PC-9 (cell line): ENCODE measurements at regions not wholly inside any gene's neighbourhood (a gene's known extent, or its start where the extent isn't known, plus 50 kb on each side); places are given as distances from the start of the nearest gene placed in this dataset.

ENCODE experiments used
- BruUV-seq: library from RNA; stranded (reverse); fragments of 400-500 nt; replicated peaks from 2 replicates; lab custom pipeline; 2021; lab: Mats Ljungman, UMichigan
- CTCF ChIA-PET: fragments of 300-600 bp; sonication (Branson Sonifier 250); formaldehyde crosslinking; loops from one replicate; lab custom pipeline; 2022; ENCODE audit warnings: antibody characterized with exemption; lab: Charles Lee
- POLR2A ChIA-PET: fragments of 300-600 bp; sonication (Branson Sonifier 250); formaldehyde crosslinking; loops from one replicate; lab custom pipeline; 2022; ENCODE audit warnings: antibody characterized with exemption; ENCODE audit not compliant: unreplicated experiment; lab: Charles Lee
- DNase-seq, 2 experiments: peaks; one replicate each; pipeline versions ENCODE4 v3.0.0 to v3.0.0-alpha.2; 2015 to 2022; ENCODE audit warnings: mixed read lengths in 1 of 2
- H2AFZ ChIP-seq: fragments of 200-600 bp; sonication (generic); 2 replicates; pipeline ENCODE4 v1.8.1; 2017; ENCODE audit warnings: antibody characterized with exemption
- H3F3A ChIP-seq: fragments of 200-600 bp; sonication (generic); 2 replicates; pipeline ENCODE4 v1.8.1; 2017; ENCODE audit warnings: antibody characterized with exemption, mild to moderate bottlenecking, low read depth; ENCODE audit not compliant: insufficient read depth
- H3K27ac ChIP-seq: fragments of 200-600 bp; sonication (generic); 2 replicates; pipeline ENCODE4 v1.6.1; 2016; ENCODE audit warnings: mixed run types
- H3K27me3 ChIP-seq: fragments of 200-600 bp; sonication (generic); 2 replicates; pipeline ENCODE4 v1.6.1; 2016; ENCODE audit warnings: low read depth, mixed run types; ENCODE audit not compliant: insufficient read depth
- H3K36me3 ChIP-seq: fragments of 200-600 bp; sonication (generic); 2 replicates; pipeline ENCODE4 v1.6.1; 2016; ENCODE audit warnings: low read depth, mixed run types
- H3K4me1 ChIP-seq: fragments of 200-600 bp; sonication (generic); replicated peaks from 2 replicates; pipeline ENCODE4 v1.6.1; 2016; ENCODE audit warnings: mixed run types; ENCODE audit not compliant: insufficient read depth
- H3K4me2 ChIP-seq: fragments of 200-600 bp; sonication (generic); 2 replicates; pipeline ENCODE4 v1.6.1; 2017; ENCODE audit warnings: mixed run types
- H3K4me3 ChIP-seq: fragments of 200-600 bp; sonication (generic); 2 replicates; pipeline ENCODE4 v1.6.1; 2016; ENCODE audit warnings: mixed run types
- H3K79me2 ChIP-seq: fragments of 200-600 bp; sonication (generic); 2 replicates; pipeline ENCODE4 v1.6.1; 2017; ENCODE audit warnings: low read depth, mixed run types
- H3K9me2 ChIP-seq: fragments of 200-600 bp; sonication (generic); 2 replicates; pipeline ENCODE4 v1.8.1; 2017; ENCODE audit warnings: mild to moderate bottlenecking; ENCODE audit not compliant: insufficient read depth
- H3K9me3 ChIP-seq: fragments of 200-600 bp; sonication (generic); 2 replicates; pipeline ENCODE4 v1.8.1; 2016; ENCODE audit warnings: low read depth; ENCODE audit not compliant: insufficient read depth
- H4K20me1 ChIP-seq: fragments of 200-600 bp; sonication (generic); 2 replicates; pipeline ENCODE4 v1.8.1; 2017; ENCODE audit not compliant: insufficient read depth
- EZH2 ChIP-seq: fragments of 200-600 bp; sonication (generic); IDR thresholded peaks from 2 replicates; pipeline ENCODE4 v1.8.0; 2017; ENCODE audit warnings: antibody characterized with exemption, low read depth
- intact Hi-C: fragments of 100-400 bp; cut with micrococcal nuclease; formaldehyde crosslinking; loops from one replicate; pipeline ENCODE4 v1.10.0; 2022; ENCODE audit not compliant: unreplicated experiment
- TF ChIP-seq, protein P1 (sequence below): fragments of 200-600 bp; sonication (generic); conservative IDR thresholded peaks from 2 replicates; pipeline ENCODE4 v1.6.1; 2017; ENCODE audit warnings: mixed run types, antibody characterized with exemption, mild to moderate bottlenecking, moderate library complexity

- no peak for DNase-seq
Observed at GRCh38 chr10:117933036-117933435, 113.7 kb downstream of the RAB11FIP2 start.

GRCh38 chr10:117934477-117934876 is 112.3 kb downstream of the RAB11FIP2 start:
- ChIA-PET CTCF (no interaction called here), POLR2A (no interaction called here)
- peaks cover 6% of the 10 kb centered on the region; the same call in 1 of the 2 replicates for H3K27me3 ChIP-seq
- H3F3A ChIP-seq = no peaks in the 10 kb centered on the region
- no peaks in the 10 kb centered on the region for H3K36me3 ChIP-seq
- TF ChIP-seq, protein P1, sequence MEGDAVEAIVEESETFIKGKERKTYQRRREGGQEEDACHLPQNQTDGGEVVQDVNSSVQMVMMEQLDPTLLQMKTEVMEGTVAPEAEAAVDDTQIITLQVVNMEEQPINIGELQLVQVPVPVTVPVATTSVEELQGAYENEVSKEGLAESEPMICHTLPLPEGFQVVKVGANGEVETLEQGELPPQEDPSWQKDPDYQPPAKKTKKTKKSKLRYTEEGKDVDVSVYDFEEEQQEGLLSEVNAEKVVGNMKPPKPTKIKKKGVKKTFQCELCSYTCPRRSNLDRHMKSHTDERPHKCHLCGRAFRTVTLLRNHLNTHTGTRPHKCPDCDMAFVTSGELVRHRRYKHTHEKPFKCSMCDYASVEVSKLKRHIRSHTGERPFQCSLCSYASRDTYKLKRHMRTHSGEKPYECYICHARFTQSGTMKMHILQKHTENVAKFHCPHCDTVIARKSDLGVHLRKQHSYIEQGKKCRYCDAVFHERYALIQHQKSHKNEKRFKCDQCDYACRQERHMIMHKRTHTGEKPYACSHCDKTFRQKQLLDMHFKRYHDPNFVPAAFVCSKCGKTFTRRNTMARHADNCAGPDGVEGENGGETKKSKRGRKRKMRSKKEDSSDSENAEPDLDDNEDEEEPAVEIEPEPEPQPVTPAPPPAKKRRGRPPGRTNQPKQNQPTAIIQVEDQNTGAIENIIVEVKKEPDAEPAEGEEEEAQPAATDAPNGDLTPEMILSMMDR = no peak
- no peak for TF ChIP-seq EZH2
- no peak for DNase-seq
- H4K20me1 ChIP-seq = no peaks in the 10 kb centered on the region
- H3K9me2 ChIP-seq = no peaks in the 10 kb centered on the region
- H3K79me2 ChIP-seq = no peaks in the 10 kb centered on the region
- H3K4me1 ChIP-seq = no peaks in the 10 kb centered on the region
- no peak overlapping the region for H3K27ac ChIP-seq
- BruUV-seq = no TSS peak
- H2AFZ ChIP-seq = no peak overlapping the region
- intact Hi-C loops = no loop called here
- no peak overlapping the region for H3K4me2 ChIP-seq
- no peaks in the 10 kb centered on the region for H3K9me3 ChIP-seq
- no peak overlapping the region for H3K4me3 ChIP-seq

More at GRCh38 chr10:117933036-117933435, 113.7 kb downstream of the RAB11FIP2 start:
- Histone ChIP-seq H3K9me2 (no peaks in the 10 kb centered on the region), H2AFZ (no peak overlapping the region), H3F3A (no peaks in the 10 kb centered on the region), H3K27me3 (no peaks in the 10 kb centered on the region), H3K4me2 (no peak overlapping the region), H4K20me1 (no peaks in the 10 kb centered on the region), H3K27ac (no peak overlapping the region), H3K4me1 (no peaks in the 10 kb centered on the region), H3K4me3 (no peak overlapping the region), H3K36me3 (no peaks in the 10 kb centered on the region), H3K79me2 (no peaks in the 10 kb centered on the region), H3K9me3 (no peaks in the 10 kb centered on the region)
- no TSS peak for BruUV-seq
- intact Hi-C loops = no loop called here
- ChIA-PET CTCF (no interaction called here), POLR2A (no interaction called here)
- no peak for TF ChIP-seq EZH2
- TF ChIP-seq, protein P1 = no peak

DNA sequence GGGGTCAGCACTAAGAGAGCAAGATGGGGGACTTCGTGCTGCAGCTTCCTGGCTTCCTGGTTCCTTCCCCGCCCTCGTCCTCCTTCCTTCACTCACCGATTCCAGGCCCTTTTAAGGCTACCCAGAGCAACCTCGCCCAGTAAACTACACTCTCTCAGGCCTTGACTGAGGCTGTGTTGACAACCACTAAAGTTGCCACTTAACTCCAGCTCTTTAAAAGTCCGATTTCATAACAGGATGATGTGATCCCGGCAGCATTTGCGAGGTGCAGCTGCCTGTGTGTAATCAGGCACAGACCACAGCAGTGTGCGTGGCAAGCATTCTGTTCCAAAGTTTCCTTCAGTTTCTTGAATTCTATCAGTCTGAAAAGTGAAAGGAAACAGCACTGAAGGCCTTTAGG is 110.6 kb downstream of the RAB11FIP2 start:
- CTCF ChIA-PET = no interaction called here
- no peak overlapping the region for H3K4me2 ChIP-seq
- intact Hi-C loops = no loop called here
- H2AFZ ChIP-seq = no peak overlapping the region
- no peaks in the 10 kb centered on the region for H3K79me2 ChIP-seq
- no peak for DNase-seq
- POLR2A ChIA-PET = no interaction called here
- H3K27me3 ChIP-seq = peaks cover 18% of the 10 kb centered on the region
- no peaks in the 10 kb centered on the region for H4K20me1 ChIP-seq
- no peaks in the 10 kb centered on the region for H3K4me1 ChIP-seq
- H3K9me2 ChIP-seq = no peaks in the 10 kb centered on the region
- no peaks in the 10 kb centered on the region for H3K36me3 ChIP-seq
- BruUV-seq = no TSS peak
- no peaks in the 10 kb centered on the region for H3K9me3 ChIP-seq
- H3K4me3 ChIP-seq = no peak overlapping the region
- TF ChIP-seq, protein P1 = no peak
- TF ChIP-seq EZH2 = no peak
- H3K27ac ChIP-seq = no peak overlapping the region
- no peaks in the 10 kb centered on the region for H3F3A ChIP-seq
